ENCODE measurements at regions not wholly inside any gene's neighbourhood (a gene's known extent, or its start where the extent isn't known, plus 50 kb on each side); places are given as distances from the start of the nearest gene placed in this dataset.

- no peak overlapping the region for H3K4me3 ChIP-seq (ENCODE audit: low read depth, poor library complexity, severe bottlenecking)
- DNase-seq (ENCODE audit: low spot score in 2 of 2), result no peak
- TF ChIP-seq POLR2A (IDR thresholded peaks at IDR 0.05), result no peak
- no peak for TF ChIP-seq CTCF (IDR thresholded peaks at IDR 0.05)
- intact Hi-C loops (cut with DNase I; ENCODE audit: low total_unique reads), result no loop called here
- WGBS, 2 donors, result 11 to 26% methylated on average over 1 of the region's 1 CpG
These were observed 1312.6 kb downstream of the ROBO1 start for GRCh38 chr3:78455166-78455565.

GRCh38 chr3:78455712-78456433 is 1311.9 kb downstream of the ROBO1 start:
- no peak overlapping the region for H3K4me3 ChIP-seq (ENCODE audit: low read depth, poor library complexity, severe bottlenecking)
- TF ChIP-seq POLR2A (IDR thresholded peaks at IDR 0.05), result no peak
- no peak for TF ChIP-seq CTCF (IDR thresholded peaks at IDR 0.05)
- no peak for DNase-seq (ENCODE audit: low spot score in 2 of 2)
- intact Hi-C loops (cut with DNase I; ENCODE audit: low total_unique reads), result no loop called here
- WGBS, 2 donors, result 28 to 50% methylated on average over 2 of the region's 2 CpGs

- 70 to 72% methylated on average over 2 of the region's 2 CpGs for WGBS, 2 donors
- no peak for DNase-seq (ENCODE audit: low spot score in 2 of 2)
- H3K4me3 ChIP-seq (ENCODE audit: low read depth, poor library complexity, severe bottlenecking), result no peak overlapping the region
- TF ChIP-seq POLR2A (IDR thresholded peaks at IDR 0.05) (no peak), CTCF (IDR thresholded peaks at IDR 0.05) (no peak)
- intact Hi-C loops (cut with DNase I; ENCODE audit: low total_unique reads), result no loop called here
These were observed 1308.0 kb downstream of the ROBO1 start for GRCh38 chr3:78459796-78460195.

- no peak for TF ChIP-seq POLR2A (IDR thresholded peaks at IDR 0.05)
- no peak for TF ChIP-seq CTCF (IDR thresholded peaks at IDR 0.05)
- DNase-seq (ENCODE audit: low spot score in 2 of 2), result no peak
- intact Hi-C loops (cut with DNase I; ENCODE audit: low total_unique reads), result no loop called here
- WGBS, 2 donors, result 1 to 87% methylated on average over 2 of the region's 2 CpGs
- no peak overlapping the region for H3K4me3 ChIP-seq (ENCODE audit: low read depth, poor library complexity, severe bottlenecking)
These were observed 1305.8 kb downstream of the ROBO1 start for GRCh38 chr3:78462021-78462420.

- no peak for TF ChIP-seq POLR2A (IDR thresholded peaks at IDR 0.05)
- no peak for TF ChIP-seq CTCF (IDR thresholded peaks at IDR 0.05)
- WGBS, 2 donors, result 83 to 86% methylated on average over 3 of the region's 3 CpGs
- intact Hi-C loops (cut with DNase I; ENCODE audit: low total_unique reads), result no loop called here
- DNase-seq (ENCODE audit: low spot score in 2 of 2), result no peak
- H3K4me3 ChIP-seq (ENCODE audit: low read depth, poor library complexity, severe bottlenecking), result no peak overlapping the region
These were observed 1291.7 kb downstream of the ROBO1 start for GRCh38 chr3:78476076-78476475.

- no peak overlapping the region for H3K4me3 ChIP-seq (ENCODE audit: low read depth, poor library complexity, severe bottlenecking)
- TF ChIP-seq CTCF (IDR thresholded peaks at IDR 0.05) (no peak), POLR2A (IDR thresholded peaks at IDR 0.05) (no peak)
- WGBS, 2 donors, result 77 to 91% methylated on average over 10 to 11 of the region's 11 CpGs
- DNase-seq (ENCODE audit: low spot score in 2 of 2), result no peak
- intact Hi-C loops (cut with DNase I; ENCODE audit: low total_unique reads), result no loop called here
These were observed 1286.7 kb downstream of the ROBO1 start for GRCh38 chr3:78481050-78481449.
